ENCODE measurements at regions not wholly inside any gene's neighbourhood (a gene's known extent, or its start where the extent isn't known, plus 50 kb on each side); places are given as distances from the start of the nearest gene placed in this dataset.

GRCh38 chr6:42503894-42504293 is 52.2 kb upstream of the TRERF1 start:
- H3K79me2 ChIP-seq (ENCODE audit: low read depth), result no peaks in the 10 kb centered on the region
- peaks cover 11% of the 10 kb centered on the region; the same call in 1 of the 2 replicates for H3K4me1 ChIP-seq (replicated peaks; ENCODE audit: insufficient read depth)
- no peaks in the 10 kb centered on the region for H3K9me2 ChIP-seq (ENCODE audit: insufficient read depth)
- no peak overlapping the region for H3K27ac ChIP-seq
- no TSS peak for BruUV-seq (replicated peaks)
- no peak overlapping the region for H2AFZ ChIP-seq
- peaks cover 10% of the 10 kb centered on the region; the same call in 1 of the 2 replicates for H3F3A ChIP-seq (ENCODE audit: insufficient read depth, low read depth)
- POLR2A ChIA-PET (ENCODE audit: unreplicated experiment), result interaction anchor here (0.6 to 1.4 kb wide), 2 partner anchors 17 to 1067 kb away, joined by 3 to 5 read pairs; no protein-coding TSS in a partner anchor
- H3K4me2 ChIP-seq, result no peak overlapping the region
- intact Hi-C loops (cut with micrococcal nuclease; ENCODE audit: unreplicated experiment), result no loop called here
- H3K4me3 ChIP-seq, result no peak overlapping the region
- no peaks in the 10 kb centered on the region for H3K9me3 ChIP-seq (ENCODE audit: insufficient read depth, low read depth)
- no peak for DNase-seq
- TF ChIP-seq EZH2 (IDR thresholded peaks at IDR 0.05; ENCODE audit: low read depth), result no peak
- TF ChIP-seq CTCF (conservative IDR thresholded peaks at IDR 0.05), result no peak
- no peaks in the 10 kb centered on the region for H3K36me3 ChIP-seq (ENCODE audit: low read depth)
- CTCF ChIA-PET, result no interaction called here
- H3K27me3 ChIP-seq (ENCODE audit: insufficient read depth, low read depth), result no peaks in the 10 kb centered on the region
- no peaks in the 10 kb centered on the region for H4K20me1 ChIP-seq (ENCODE audit: insufficient read depth)

GRCh38 chr6:42502990-42503389 is 51.3 kb upstream of the TRERF1 start:
- no peak for TF ChIP-seq EZH2 (IDR thresholded peaks at IDR 0.05; ENCODE audit: low read depth)
- TF ChIP-seq CTCF (conservative IDR thresholded peaks at IDR 0.05), result no peak
- no peaks in the 10 kb centered on the region for H3K9me3 ChIP-seq (ENCODE audit: insufficient read depth, low read depth)
- ChIA-PET CTCF (no interaction called here), POLR2A (ENCODE audit: unreplicated experiment) (no interaction called here)
- no peaks in the 10 kb centered on the region for H4K20me1 ChIP-seq (ENCODE audit: insufficient read depth)
- no peak overlapping the region for H3K4me2 ChIP-seq
- peaks cover 10% of the 10 kb centered on the region; the same call in 1 of the 2 replicates for H3F3A ChIP-seq (ENCODE audit: insufficient read depth, low read depth)
- no peaks in the 10 kb centered on the region for H3K9me2 ChIP-seq (ENCODE audit: insufficient read depth)
- no peaks in the 10 kb centered on the region for H3K27me3 ChIP-seq (ENCODE audit: insufficient read depth, low read depth)
- no peak for DNase-seq
- H3K4me3 ChIP-seq, result no peak overlapping the region
- intact Hi-C loops (cut with micrococcal nuclease; ENCODE audit: unreplicated experiment), result no loop called here
- H2AFZ ChIP-seq, result no peak overlapping the region
- no peaks in the 10 kb centered on the region for H3K79me2 ChIP-seq (ENCODE audit: low read depth)
- H3K4me1 ChIP-seq (replicated peaks; ENCODE audit: insufficient read depth), result peaks cover 11% of the 10 kb centered on the region; the same call in 1 of the 2 replicates
- BruUV-seq (replicated peaks), result no TSS peak
- no peak overlapping the region for H3K27ac ChIP-seq
- no peaks in the 10 kb centered on the region for H3K36me3 ChIP-seq (ENCODE audit: low read depth)

- Histone ChIP-seq H2AFZ (no peak overlapping the region), H3K9me2 (ENCODE audit: insufficient read depth) (no peaks in the 10 kb centered on the region), H3K79me2 (ENCODE audit: low read depth) (no peaks in the 10 kb centered on the region), H3F3A (ENCODE audit: insufficient read depth, low read depth) (peaks cover 10% of the 10 kb centered on the region; the same call in 1 of the 2 replicates), H4K20me1 (ENCODE audit: insufficient read depth) (no peaks in the 10 kb centered on the region), H3K36me3 (ENCODE audit: low read depth) (no peaks in the 10 kb centered on the region), H3K27ac (no peak overlapping the region), H3K4me1 (replicated peaks; ENCODE audit: insufficient read depth) (peaks cover 11% of the 10 kb centered on the region; the same call in 1 of the 2 replicates), H3K27me3 (ENCODE audit: insufficient read depth, low read depth) (no peaks in the 10 kb centered on the region), H3K4me3 (no peak overlapping the region), H3K9me3 (ENCODE audit: insufficient read depth, low read depth) (no peaks in the 10 kb centered on the region), H3K4me2 (no peak overlapping the region)
- TF ChIP-seq CTCF (conservative IDR thresholded peaks at IDR 0.05) (no peak), EZH2 (IDR thresholded peaks at IDR 0.05; ENCODE audit: low read depth) (no peak)
- no TSS peak for BruUV-seq (replicated peaks)
- intact Hi-C loops (cut with micrococcal nuclease; ENCODE audit: unreplicated experiment), result no loop called here
- CTCF ChIA-PET, result no interaction called here
- DNase-seq, result no peak
- POLR2A ChIA-PET (ENCODE audit: unreplicated experiment), result no interaction called here
These were observed 50.4 kb upstream of the TRERF1 start for GRCh38 chr6:42502127-42502526.

All from PC-9 (cell line).